NCI-H2081 treated with DMSO at 0.1 percent for 48 hours (cell line): ENCODE measurements at regions not wholly inside any gene's neighbourhood (a gene's known extent, or its start where the extent isn't known, plus 50 kb on each side); places are given as distances from the start of the nearest gene placed in this dataset.
"Not testable (repeated sequence)": the region's sequence is repeated elsewhere in the genome, so short reads cannot be mapped to it uniquely, and the experiment has no call there.

Source experiments
- DNase-seq: peaks from one replicate; lab custom pipeline; 2025; lab: John Stamatoyannopoulos, UW

- DNase-seq, result not testable (repeated sequence)
These were observed 192.0 kb upstream of the MEIS1 start for GRCh38 chr2:66242888-66243287.

- no peak for DNase-seq
These were observed 192.7 kb upstream of the MEIS1 start for GRCh38 chr2:66242099-66242789.

- DNase-seq, result no peak
These were observed 194.6 kb upstream of the MEIS1 start for GRCh38 chr2:66240286-66240685.

- DNase-seq, result no peak
These were observed 195.3 kb upstream of the MEIS1 start for GRCh38 chr2:66239655-66240054.

- DNase-seq, result no peak
These were observed 197.0 kb upstream of the MEIS1 start for GRCh38 chr2:66237803-66238379.

- DNase-seq, result no peak
These were observed 197.8 kb upstream of the MEIS1 start for GRCh38 chr2:66236816-66237802.

GRCh38 chr2:66236067-66236685 lies 198.7 kb upstream of the MEIS1 start:
- no peak for DNase-seq

GRCh38 chr2:66235428-66235827 lies 199.5 kb upstream of the MEIS1 start:
- no peak for DNase-seq

- no peak for DNase-seq
These were observed 200.9 kb upstream of the MEIS1 start for GRCh38 chr2:66233981-66234380.

- DNase-seq, result no peak
These were observed 206.8 kb upstream of the MEIS1 start for GRCh38 chr2:66228128-66228547.

- no peak for DNase-seq
These were observed 217.8 kb upstream of the MEIS1 start for GRCh38 chr2:66217039-66217585.

- DNase-seq, result no peak
These were observed 222.2 kb upstream of the MEIS1 start for GRCh38 chr2:66212749-66213148.

GRCh38 chr2:66202586-66202985 lies 232.3 kb upstream of the MEIS1 start:
- no peak for DNase-seq

GRCh38 chr2:66201242-66201641 lies 233.7 kb upstream of the MEIS1 start:
- no peak for DNase-seq

GRCh38 chr2:66198873-66199272 lies 236.1 kb upstream of the MEIS1 start:
- no peak for DNase-seq

GRCh38 chr2:66192888-66193287 lies 242.0 kb upstream of the MEIS1 start:
- no peak for DNase-seq

- no peak for DNase-seq
These were observed 243.6 kb upstream of the MEIS1 start for GRCh38 chr2:66191311-66191710.

- no peak for DNase-seq
These were observed 245.4 kb upstream of the MEIS1 start for GRCh38 chr2:66189553-66189952.

GRCh38 chr2:66186537-66186936 lies 248.4 kb upstream of the MEIS1 start:
- DNase-seq, result no peak

- DNase-seq, result no peak
These were observed 249.3 kb upstream of the MEIS1 start for GRCh38 chr2:66185497-66186054.

GRCh38 chr2:66177128-66177796 lies 257.7 kb upstream of the MEIS1 start:
- DNase-seq, result not testable (repeated sequence)
